Liver (tissue), 8 donors: ENCODE measurements at regions not wholly inside any gene's neighbourhood (a gene's known extent, or its start where the extent isn't known, plus 50 kb on each side); places are given as distances from the start of the nearest gene placed in this dataset.

Experiments used
- DNase-seq: peaks from one replicate; pipeline ENCODE4 v3.0.0-alpha.2; 2017; ENCODE audit warnings: low spot score
- H3K27ac ChIP-seq, 2 donors: one replicate each; pipeline ENCODE4 v1.7.0; 2013; ENCODE audit warnings: inconsistent platforms in 2 of 2, low read length in 2 of 2, control low read depth in 1 of 2, low read depth in 1 of 2, mild to moderate bottlenecking in 1 of 2
- H3K27me3 ChIP-seq, 4 donors: one replicate each; pipeline versions ENCODE4 v1.6.1 to v1.7.0; 2013; ENCODE audit warnings: low read length in 3 of 4, inconsistent platforms in 1 of 4, mild to moderate bottlenecking in 1 of 4, moderate library complexity in 1 of 4; ENCODE audit not compliant: control insufficient read depth in 4 of 4, insufficient read depth in 4 of 4
- H3K36me3 ChIP-seq, 4 donors: one replicate each; pipeline versions ENCODE4 v1.6.1 to v1.7.0; 2013; ENCODE audit warnings: low read length in 3 of 4, mild to moderate bottlenecking in 3 of 4, low read depth in 1 of 4, moderate library complexity in 1 of 4; ENCODE audit not compliant: control insufficient read depth in 4 of 4, insufficient read depth in 3 of 4
- H3K4me1 ChIP-seq, 4 donors: one replicate each; pipeline versions ENCODE4 v1.6.1 to v1.7.0; 2013; ENCODE audit warnings: low read length in 3 of 4, mild to moderate bottlenecking in 3 of 4, moderate library complexity in 1 of 4; ENCODE audit not compliant: control insufficient read depth in 4 of 4, insufficient read depth in 4 of 4
- H3K4me3 ChIP-seq, 3 donors: one replicate each; pipeline versions ENCODE4 v1.6.1 to v1.7.0; 2013; ENCODE audit warnings: low read length in 3 of 3, control low read depth in 1 of 3, low read depth in 1 of 3, mild to moderate bottlenecking in 1 of 3
- H3K9ac ChIP-seq, 2 donors: one replicate each; pipeline ENCODE4 v1.7.0; 2013; ENCODE audit warnings: low read length in 2 of 2, mild to moderate bottlenecking in 2 of 2, moderate library complexity in 2 of 2, control low read depth in 1 of 2, low read depth in 1 of 2
- H3K9me3 ChIP-seq, 4 donors: one replicate each; pipeline versions ENCODE4 v1.6.1 to v1.7.0; 2013; ENCODE audit warnings: low read length in 3 of 4; ENCODE audit not compliant: control insufficient read depth in 4 of 4
- ATF3 ChIP-seq: IDR thresholded peaks from 2 replicates; pipeline ENCODE4 v1.6.1; 2016; ENCODE audit warnings: antibody characterized with exemption
- CTCF ChIP-seq: fragments of 150-350 bp; IDR thresholded peaks from 2 replicates; pipeline ENCODE4 v1.5.1; 2017; ENCODE audit warnings: improper control_type of control experiment, low read depth, low read length; ENCODE audit not compliant: missing input control
- EGR1 ChIP-seq, 2 donors: IDR thresholded peaks; 2 replicates each; pipeline ENCODE4 v1.6.1; 2016 to 2018; ENCODE audit warnings: antibody characterized with exemption in 2 of 2, low read depth in 2 of 2
- FOXA1 ChIP-seq: IDR thresholded peaks from 2 replicates; pipeline ENCODE4 v1.6.1; 2016; ENCODE audit warnings: antibody characterized with exemption
- FOXA2 ChIP-seq: IDR thresholded peaks from 2 replicates; pipeline ENCODE4 v1.6.1; 2016; ENCODE audit warnings: antibody characterized with exemption
- GABPA ChIP-seq, 2 donors: IDR thresholded peaks in 1 of 2; conservative IDR thresholded peaks in 1 of 2; 2 replicates each; pipeline ENCODE4 v1.6.1; 2016; ENCODE audit warnings: antibody characterized with exemption in 2 of 2, mild to moderate bottlenecking in 1 of 2, moderate library complexity in 1 of 2
- HNF4A ChIP-seq, 2 donors: conservative IDR thresholded peaks; 2 replicates each; pipeline ENCODE4 v1.6.1; 2016; ENCODE audit warnings: antibody characterized with exemption in 2 of 2, mild to moderate bottlenecking in 2 of 2
- HNF4G ChIP-seq: IDR thresholded peaks from 2 replicates; pipeline ENCODE4 v1.6.1; 2016; ENCODE audit warnings: antibody characterized with exemption
- JUND ChIP-seq, 2 donors: IDR thresholded peaks; 2 replicates each; pipeline ENCODE4 v1.6.1; 2016; ENCODE audit warnings: antibody characterized with exemption in 2 of 2
- MAX ChIP-seq: IDR thresholded peaks from 2 replicates; pipeline ENCODE4 v1.6.1; 2016; ENCODE audit warnings: antibody characterized with exemption
- NR2F2 ChIP-seq: IDR thresholded peaks from 2 replicates; pipeline ENCODE4 v1.6.1; 2016; ENCODE audit warnings: antibody characterized with exemption
- RAD21 ChIP-seq, 2 donors: IDR thresholded peaks; 2 replicates each; pipeline ENCODE4 v1.6.1; 2016; ENCODE audit warnings: antibody characterized with exemption in 2 of 2, mild to moderate bottlenecking in 2 of 2
- REST ChIP-seq: IDR thresholded peaks from 2 replicates; pipeline ENCODE4 v1.6.1; 2016; ENCODE audit warnings: antibody characterized with exemption, mild to moderate bottlenecking
- RXRA ChIP-seq, 2 donors: IDR thresholded peaks; 2 replicates each; pipeline ENCODE4 v1.6.1; 2017 to 2018; ENCODE audit warnings: antibody characterized with exemption in 2 of 2, mild to moderate bottlenecking in 1 of 2
- SP1 ChIP-seq: IDR thresholded peaks from 2 replicates; pipeline ENCODE4 v1.6.1; 2018; ENCODE audit warnings: antibody characterized with exemption, mild to moderate bottlenecking
- TAF1 ChIP-seq: conservative IDR thresholded peaks from 2 replicates; pipeline ENCODE4 v1.6.1; 2016; ENCODE audit warnings: antibody characterized with exemption, mild to moderate bottlenecking
- YY1 ChIP-seq: IDR thresholded peaks from 2 replicates; pipeline ENCODE4 v1.6.1; 2016; ENCODE audit warnings: antibody characterized with exemption, mild to moderate bottlenecking
- ZBTB33 ChIP-seq: IDR thresholded peaks from 2 replicates; pipeline ENCODE4 v1.6.1; 2016; ENCODE audit warnings: antibody characterized with exemption
- WGBS: extraction: QIAGEN DNeasy Blood & Tissue Kit; methylation state at CpG from one replicate; pipeline ENCODE4 v1.1.7; 2013; 5-methylcytosine and 5-hydroxymethylcytosine counted together
- donor health status: healthy.
- donor health status: healthy.
- donor health status: healthy.
- donor health status: healthy.
- donor health status: healthy.

- H3K36me3 ChIP-seq, result no peaks in the 10 kb centered on the region
- no peaks in the 10 kb centered on the region for H3K27me3 ChIP-seq
- H3K4me1 ChIP-seq, result no peaks in the 10 kb centered on the region
- H3K9me3 ChIP-seq, result no peaks in the 10 kb centered on the region
- no peak for DNase-seq
- WGBS, result 66% methylated on average over 5 of the region's 5 CpGs
- TF ChIP-seq RAD21 (IDR thresholded peaks at IDR 0.05) (no peak), SP1 (no peak), NR2F2 (no peak), CTCF (no peak), TAF1 (no peak), HNF4G (no peak), JUND (IDR thresholded peaks at IDR 0.05) (no peak), RXRA (IDR thresholded peaks at IDR 0.05) (no peak), FOXA2 (no peak), ZBTB33 (no peak), MAX (no peak), YY1 (no peak), REST (no peak), HNF4A (conservative IDR thresholded peaks at IDR 0.05) (no peak), ATF3 (no peak), EGR1 (IDR thresholded peaks at IDR 0.05; ENCODE audit: low read depth in 2 of 2) (no peak), FOXA1 (no peak), GABPA (IDR thresholded peaks at IDR 0.05 in 1 of 2, conservative IDR thresholded peaks at IDR 0.05 in 1 of 2) (no peak)
- H3K27ac ChIP-seq, result no peak overlapping the region
- H3K4me3 ChIP-seq, result no peak overlapping the region
- no peak overlapping the region for H3K9ac ChIP-seq
Measured at GRCh38 chr6:156057869-156058268, 602.2 kb upstream of the NOX3 start.

GRCh38 chr6:156056085-156056484 is 600.4 kb upstream of the NOX3 start:
- Histone ChIP-seq H3K27me3 (no peaks in the 10 kb centered on the region), H3K9ac (no peak overlapping the region), H3K4me1 (no peaks in the 10 kb centered on the region), H3K9me3 (no peaks in the 10 kb centered on the region), H3K36me3 (no peaks in the 10 kb centered on the region), H3K4me3 (no peak overlapping the region), H3K27ac (no peak overlapping the region)
- 76% methylated on average over 2 of the region's 2 CpGs for WGBS
- no peak for DNase-seq
- no peak for TF ChIP-seq MAX
- no peak for TF ChIP-seq CTCF
- no peak for TF ChIP-seq SP1
- no peak for TF ChIP-seq EGR1 (IDR thresholded peaks at IDR 0.05; ENCODE audit: low read depth in 2 of 2)
- no peak for TF ChIP-seq ATF3
- TF ChIP-seq HNF4A (conservative IDR thresholded peaks at IDR 0.05), result no peak
- TF ChIP-seq ZBTB33, result no peak
- TF ChIP-seq JUND (IDR thresholded peaks at IDR 0.05), result no peak
- TF ChIP-seq RXRA (IDR thresholded peaks at IDR 0.05), result no peak
- TF ChIP-seq RAD21 (IDR thresholded peaks at IDR 0.05), result no peak
- TF ChIP-seq TAF1, result no peak
- no peak for TF ChIP-seq GABPA (IDR thresholded peaks at IDR 0.05 in 1 of 2, conservative IDR thresholded peaks at IDR 0.05 in 1 of 2)
- TF ChIP-seq FOXA2, result no peak
- no peak for TF ChIP-seq NR2F2
- TF ChIP-seq YY1, result no peak
- TF ChIP-seq HNF4G, result no peak
